HCT116 (cell line): ENCODE measurements at regions not wholly inside any gene's neighbourhood (a gene's known extent, or its start where the extent isn't known, plus 50 kb on each side); places are given as distances from the start of the nearest gene placed in this dataset.

Experiments
- ATAC-seq: fragments of 200-7000 bp; cut with Tn5 transposase; 2 replicates; pipeline ENCODE4 v1.9.1; 2020; ENCODE audit warnings: mild to moderate bottlenecking, moderate library complexity
- BruUV-seq: library from RNA; stranded (reverse); fragments of 400-500 nt; replicated peaks from 2 replicates; lab custom pipeline; 2021; lab: Mats Ljungman, UMichigan
- CTCF ChIA-PET: fragments of 300-600 bp; sonication (Branson Sonifier 250); formaldehyde crosslinking; loops from one replicate; lab custom pipeline; 2021; ENCODE audit warnings: antibody characterized with exemption; lab: Charles Lee
- POLR2A ChIA-PET: fragments of 300-600, 350-600 bp; sonication (Branson Sonifier 250); formaldehyde crosslinking; loops from one replicate; lab custom pipeline; 2021; ENCODE audit warnings: antibody characterized with exemption; lab: Charles Lee
- RAD21 ChIA-PET, 2 experiments: fragments of 300-600 bp; sonication (Branson Sonifier 250); formaldehyde crosslinking; loops; one replicate each; lab custom pipeline; 2023; ENCODE audit warnings: low total read pairs in 2 of 2; ENCODE audit not compliant: uncharacterized antibody in 2 of 2, unreplicated experiment in 2 of 2, low non-redundant PET in 1 of 2; lab: Charles Lee
- DNase-seq: peaks from one replicate; pipeline ENCODE4 v3.0.0-alpha.2; 2010; ENCODE audit warnings: low read depth, low spot score
- H2AFZ ChIP-seq: fragments of 200-600 bp; shearing (Covaris generic), sonication (generic); 2 replicates; pipeline ENCODE4 v1.6.1; 2017; ENCODE audit warnings: low read depth, mixed run types, mixed read lengths, antibody characterized with exemption, low read length; ENCODE audit not compliant: poor library complexity, severe bottlenecking
- H3K27ac ChIP-seq: 2 replicates; pipeline ENCODE4 v1.5.1; 2012; ENCODE audit warnings: low read depth, low read length
- H3K27me3 ChIP-seq: fragments of 200-600 bp; sonication (generic); 2 replicates; pipeline ENCODE4 v1.6.1; 2016; ENCODE audit warnings: mixed run types, low read length, mixed read lengths; ENCODE audit not compliant: insufficient read depth
- H3K36me3 ChIP-seq, 2 experiments: fragments of 200-500 bp in 1 of 2; fragments of 200-600 bp in 1 of 2; sonication (Bioruptor generic) in 1 of 2; sonication (generic) in 1 of 2; 2 replicates each; pipeline versions ENCODE4 v1.5.1 to v1.6.1; 2014 to 2016; ENCODE audit warnings: low read length in 2 of 2, inconsistent platforms in 1 of 2, mixed read lengths in 1 of 2, mixed run types in 1 of 2; ENCODE audit not compliant: insufficient read depth in 2 of 2, control insufficient read depth in 1 of 2
- H3K4me1 ChIP-seq, 2 experiments: fragments of 200-600 bp in 1 of 2; sonication (generic) in 1 of 2; 2 replicates each; pipeline versions ENCODE4 v1.5.1 to v1.6.1; 2012 to 2017; ENCODE audit warnings: low read length in 2 of 2, inconsistent platforms in 1 of 2, mild to moderate bottlenecking in 1 of 2, mixed read lengths in 1 of 2, mixed run types in 1 of 2, moderate library complexity in 1 of 2; ENCODE audit not compliant: insufficient read depth in 2 of 2, control insufficient read depth in 1 of 2
- H3K4me2 ChIP-seq: fragments of 200-600 bp; sonication (generic); 2 replicates; pipeline ENCODE4 v1.6.1; 2017; ENCODE audit warnings: mixed run types, low read length, mixed read lengths
- H3K4me3 ChIP-seq, 2 experiments: fragments of 200-600 bp in 1 of 2; sonication (generic) in 1 of 2; replicated peaks in 1 of 2; 2 replicates each; pipeline ENCODE4 v1.5.1; 2011 to 2016; ENCODE audit warnings: low read length in 2 of 2, control low read depth in 1 of 2, low read depth in 1 of 2, mild to moderate bottlenecking in 1 of 2, mixed read lengths in 1 of 2, mixed run types in 1 of 2
- H3K79me2 ChIP-seq: fragments of 200-600 bp; sonication (generic); 2 replicates; pipeline ENCODE4 v1.6.1; 2017; ENCODE audit warnings: mild to moderate bottlenecking, mixed run types, low read length, moderate library complexity, mixed read lengths; ENCODE audit not compliant: insufficient read depth
- H3K9ac ChIP-seq: fragments of 200-600 bp; sonication (generic); 2 replicates; pipeline ENCODE4 v1.6.1; 2016; ENCODE audit warnings: low read length, mixed read lengths
- H3K9me2 ChIP-seq: fragments of 200-600 bp; sonication (generic), shearing (Covaris generic); 2 replicates; pipeline ENCODE4 v1.6.1; 2017; ENCODE audit warnings: mixed run types, mild to moderate bottlenecking, moderate library complexity; ENCODE audit not compliant: insufficient read depth
- H3K9me3 ChIP-seq, 2 experiments: fragments of 200-500 bp in 1 of 2; fragments of 200-600 bp in 1 of 2; sonication (Bioruptor generic) in 1 of 2; sonication (generic) in 1 of 2; 2 replicates each; pipeline ENCODE4 v1.6.1; 2014 to 2017; ENCODE audit warnings: low read length in 2 of 2, mixed read lengths in 2 of 2, inconsistent platforms in 1 of 2, low read depth in 1 of 2, mild to moderate bottlenecking in 1 of 2, mixed run types in 1 of 2, moderate library complexity in 1 of 2; ENCODE audit not compliant: control insufficient read depth in 1 of 2, insufficient read depth in 1 of 2
- H4K20me1 ChIP-seq: fragments of 200-600 bp; sonication (generic), shearing (Covaris generic); 2 replicates; pipeline ENCODE4 v1.6.1; 2017; ENCODE audit warnings: mixed run types, mild to moderate bottlenecking, moderate library complexity; ENCODE audit not compliant: insufficient read depth
- FOSL1 ChIP-seq: IDR thresholded peaks from 2 replicates; pipeline ENCODE4 v1.6.1; 2012; ENCODE audit warnings: low read depth
- SP1 ChIP-seq: IDR thresholded peaks from 2 replicates; pipeline ENCODE4 v1.6.1; 2012; ENCODE audit warnings: low read depth
- SRF ChIP-seq: IDR thresholded peaks from 2 replicates; pipeline ENCODE4 v1.6.1; 2012; ENCODE audit warnings: low read depth
- intact Hi-C: fragments of 100-400 bp; cut with micrococcal nuclease; formaldehyde crosslinking; loops from 2 replicates; pipeline ENCODE4 v1.10.0; 2022
- TF ChIP-seq, protein P1 (sequence below): IDR thresholded peaks from 2 replicates; pipeline ENCODE4 v1.6.1; 2011; ENCODE audit warnings: mild to moderate bottlenecking, low read length, moderate library complexity; ENCODE audit not compliant: insufficient replicate concordance; ENCODE audit errors: extremely low read depth
- TF ChIP-seq, protein P2 (sequence below): IDR thresholded peaks from 2 replicates; pipeline ENCODE4 v1.6.1; 2012; ENCODE audit warnings: low read depth

DNA sequence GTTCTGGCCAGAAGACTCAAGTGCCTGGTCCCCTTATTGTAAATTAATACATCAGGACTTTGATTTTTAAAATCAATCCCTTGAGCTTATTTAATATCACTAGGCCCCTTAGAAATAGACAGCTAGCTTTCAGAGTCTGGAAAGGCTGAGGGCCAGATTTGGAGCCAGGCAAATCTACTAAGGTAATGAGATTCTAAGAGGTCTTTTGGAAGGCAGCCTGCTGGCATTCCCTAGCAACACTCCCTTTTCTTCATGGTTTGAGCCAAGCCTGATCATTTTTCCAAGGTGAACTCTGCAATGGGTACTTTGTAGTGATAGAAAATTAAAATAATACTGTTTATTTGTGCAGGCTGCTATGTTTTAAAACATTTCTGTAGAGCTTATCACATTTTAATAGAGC lies 378.5 kb downstream of the FAT4 start:
- no peak for DNase-seq
- Histone ChIP-seq H3K4me1 (no peaks in the 10 kb centered on the region), H3K36me3 (no peaks in the 10 kb centered on the region), H3K4me2 (no peak overlapping the region), H3K9ac (no peak overlapping the region), H3K9me2 (no peaks in the 10 kb centered on the region), H3K79me2 (no peaks in the 10 kb centered on the region), H3K27ac (no peak overlapping the region), H3K4me3 (no peak overlapping the region), H3K9me3 (no peaks in the 10 kb centered on the region), H3K27me3 (no peaks in the 10 kb centered on the region), H4K20me1 (no peaks in the 10 kb centered on the region), H2AFZ (no peak overlapping the region)
- CTCF ChIA-PET: no interaction called here
- ATAC-seq: no peak
- TF ChIP-seq FOSL1 (no peak), SP1 (no peak), SRF (no peak)
- TF ChIP-seq, protein P1, sequence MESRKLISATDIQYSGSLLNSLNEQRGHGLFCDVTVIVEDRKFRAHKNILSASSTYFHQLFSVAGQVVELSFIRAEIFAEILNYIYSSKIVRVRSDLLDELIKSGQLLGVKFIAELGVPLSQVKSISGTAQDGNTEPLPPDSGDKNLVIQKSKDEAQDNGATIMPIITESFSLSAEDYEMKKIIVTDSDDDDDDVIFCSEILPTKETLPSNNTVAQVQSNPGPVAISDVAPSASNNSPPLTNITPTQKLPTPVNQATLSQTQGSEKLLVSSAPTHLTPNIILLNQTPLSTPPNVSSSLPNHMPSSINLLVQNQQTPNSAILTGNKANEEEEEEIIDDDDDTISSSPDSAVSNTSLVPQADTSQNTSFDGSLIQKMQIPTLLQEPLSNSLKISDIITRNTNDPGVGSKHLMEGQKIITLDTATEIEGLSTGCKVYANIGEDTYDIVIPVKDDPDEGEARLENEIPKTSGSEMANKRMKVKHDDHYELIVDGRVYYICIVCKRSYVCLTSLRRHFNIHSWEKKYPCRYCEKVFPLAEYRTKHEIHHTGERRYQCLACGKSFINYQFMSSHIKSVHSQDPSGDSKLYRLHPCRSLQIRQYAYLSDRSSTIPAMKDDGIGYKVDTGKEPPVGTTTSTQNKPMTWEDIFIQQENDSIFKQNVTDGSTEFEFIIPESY: no peak
- TF ChIP-seq, protein P2, sequence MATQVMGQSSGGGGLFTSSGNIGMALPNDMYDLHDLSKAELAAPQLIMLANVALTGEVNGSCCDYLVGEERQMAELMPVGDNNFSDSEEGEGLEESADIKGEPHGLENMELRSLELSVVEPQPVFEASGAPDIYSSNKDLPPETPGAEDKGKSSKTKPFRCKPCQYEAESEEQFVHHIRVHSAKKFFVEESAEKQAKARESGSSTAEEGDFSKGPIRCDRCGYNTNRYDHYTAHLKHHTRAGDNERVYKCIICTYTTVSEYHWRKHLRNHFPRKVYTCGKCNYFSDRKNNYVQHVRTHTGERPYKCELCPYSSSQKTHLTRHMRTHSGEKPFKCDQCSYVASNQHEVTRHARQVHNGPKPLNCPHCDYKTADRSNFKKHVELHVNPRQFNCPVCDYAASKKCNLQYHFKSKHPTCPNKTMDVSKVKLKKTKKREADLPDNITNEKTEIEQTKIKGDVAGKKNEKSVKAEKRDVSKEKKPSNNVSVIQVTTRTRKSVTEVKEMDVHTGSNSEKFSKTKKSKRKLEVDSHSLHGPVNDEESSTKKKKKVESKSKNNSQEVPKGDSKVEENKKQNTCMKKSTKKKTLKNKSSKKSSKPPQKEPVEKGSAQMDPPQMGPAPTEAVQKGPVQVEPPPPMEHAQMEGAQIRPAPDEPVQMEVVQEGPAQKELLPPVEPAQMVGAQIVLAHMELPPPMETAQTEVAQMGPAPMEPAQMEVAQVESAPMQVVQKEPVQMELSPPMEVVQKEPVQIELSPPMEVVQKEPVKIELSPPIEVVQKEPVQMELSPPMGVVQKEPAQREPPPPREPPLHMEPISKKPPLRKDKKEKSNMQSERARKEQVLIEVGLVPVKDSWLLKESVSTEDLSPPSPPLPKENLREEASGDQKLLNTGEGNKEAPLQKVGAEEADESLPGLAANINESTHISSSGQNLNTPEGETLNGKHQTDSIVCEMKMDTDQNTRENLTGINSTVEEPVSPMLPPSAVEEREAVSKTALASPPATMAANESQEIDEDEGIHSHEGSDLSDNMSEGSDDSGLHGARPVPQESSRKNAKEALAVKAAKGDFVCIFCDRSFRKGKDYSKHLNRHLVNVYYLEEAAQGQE: no peak
- BruUV-seq: no TSS peak
- RAD21 ChIA-PET: no interaction called here
- intact Hi-C loops: no loop called here
- POLR2A ChIA-PET: no interaction called here
